ENCODE measurements at regions not wholly inside any gene's neighbourhood (a gene's known extent, or its start where the extent isn't known, plus 50 kb on each side); places are given as distances from the start of the nearest gene placed in this dataset.

GRCh38 chr6:139613496-139613895, 239.0 kb upstream of the CITED2 start:
- no peak for DNase-seq

- no peak for DNase-seq
Measured at GRCh38 chr6:139612135-139612465, 237.7 kb upstream of the CITED2 start.

GRCh38 chr6:139611327-139612134, 237.1 kb upstream of the CITED2 start:
- no peak for DNase-seq

- no peak for DNase-seq
Measured at GRCh38 chr6:139608466-139609261, 234.2 kb upstream of the CITED2 start.

- DNase-seq: no peak
Measured at GRCh38 chr6:139605350-139605749, 230.9 kb upstream of the CITED2 start.

- DNase-seq: no peak
Measured at GRCh38 chr6:139603581-139603980, 229.1 kb upstream of the CITED2 start.

- no peak for DNase-seq
Measured at GRCh38 chr6:139602577-139602976, 228.1 kb upstream of the CITED2 start.

- DNase-seq: no peak
Measured at GRCh38 chr6:139600919-139601475, 226.5 kb upstream of the CITED2 start.

- no peak for DNase-seq
Measured at GRCh38 chr6:139600343-139600742, 225.9 kb upstream of the CITED2 start.

- no peak for DNase-seq
Measured at GRCh38 chr6:139597771-139598755, 223.6 kb upstream of the CITED2 start.

GRCh38 chr6:139597087-139597763, 222.8 kb upstream of the CITED2 start:
- DNase-seq: no peak

- no peak for DNase-seq
Measured at GRCh38 chr6:139595183-139595582, 220.7 kb upstream of the CITED2 start.

GRCh38 chr6:139594333-139594965, 220.0 kb upstream of the CITED2 start:
- DNase-seq: no peak

GRCh38 chr6:139593081-139593480, 218.6 kb upstream of the CITED2 start:
- DNase-seq: no peak

- DNase-seq: no peak
Measured at GRCh38 chr6:139592011-139592410, 217.6 kb upstream of the CITED2 start.

GRCh38 chr6:139591075-139591865, 216.8 kb upstream of the CITED2 start:
- no peak for DNase-seq

GRCh38 chr6:139590206-139590605, 215.8 kb upstream of the CITED2 start:
- no peak for DNase-seq

- DNase-seq: no peak
Measured at GRCh38 chr6:139588734-139589593, 214.5 kb upstream of the CITED2 start.

- no peak for DNase-seq
Measured at GRCh38 chr6:139588076-139588639, 213.7 kb upstream of the CITED2 start.
